Central memory CD4-positive, alpha-beta T cell (primary cell): ENCODE measurements at regions not wholly inside any gene's neighbourhood (a gene's known extent, or its start where the extent isn't known, plus 50 kb on each side); places are given as distances from the start of the nearest gene placed in this dataset.

Experiments
- DNase-seq: peaks from one replicate; pipeline ENCODE4 v3.0.0; 2022

DNA sequence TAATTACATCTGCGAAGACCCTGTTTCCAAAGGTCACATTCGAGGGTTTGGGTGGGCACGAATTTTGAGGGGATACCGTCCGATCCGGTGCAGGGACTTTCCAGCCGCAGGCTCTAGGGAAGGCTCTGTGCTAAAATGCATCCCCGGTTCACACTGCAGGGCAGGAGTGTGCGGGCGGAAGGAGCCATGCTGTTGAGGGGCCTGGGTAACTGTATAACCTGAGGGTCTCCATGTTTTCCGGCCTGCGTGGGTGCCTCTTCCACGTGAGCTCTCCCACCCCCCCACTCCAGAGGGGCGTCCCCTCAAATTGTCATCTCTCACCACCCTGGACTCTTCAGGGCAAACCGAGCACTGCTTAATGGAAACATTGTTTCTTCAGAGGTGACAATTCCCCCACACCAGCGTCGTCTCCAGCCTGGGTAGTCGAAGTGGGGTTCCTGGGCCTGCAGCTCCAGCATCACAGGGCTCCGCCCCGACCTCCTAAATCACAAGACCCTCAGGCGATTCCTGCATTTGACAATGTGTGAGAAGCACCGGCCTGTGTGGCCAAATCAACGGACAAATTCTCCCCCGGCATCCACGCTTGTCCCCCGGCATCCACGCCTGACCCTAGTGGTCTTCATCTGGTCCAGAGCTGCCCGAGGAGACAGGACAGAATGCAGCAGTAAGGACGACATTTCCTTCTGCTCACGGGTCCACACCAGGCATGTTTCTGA is 51.2 kb downstream of the FOXL3 start:
- DNase-seq, result no peak

DNA sequence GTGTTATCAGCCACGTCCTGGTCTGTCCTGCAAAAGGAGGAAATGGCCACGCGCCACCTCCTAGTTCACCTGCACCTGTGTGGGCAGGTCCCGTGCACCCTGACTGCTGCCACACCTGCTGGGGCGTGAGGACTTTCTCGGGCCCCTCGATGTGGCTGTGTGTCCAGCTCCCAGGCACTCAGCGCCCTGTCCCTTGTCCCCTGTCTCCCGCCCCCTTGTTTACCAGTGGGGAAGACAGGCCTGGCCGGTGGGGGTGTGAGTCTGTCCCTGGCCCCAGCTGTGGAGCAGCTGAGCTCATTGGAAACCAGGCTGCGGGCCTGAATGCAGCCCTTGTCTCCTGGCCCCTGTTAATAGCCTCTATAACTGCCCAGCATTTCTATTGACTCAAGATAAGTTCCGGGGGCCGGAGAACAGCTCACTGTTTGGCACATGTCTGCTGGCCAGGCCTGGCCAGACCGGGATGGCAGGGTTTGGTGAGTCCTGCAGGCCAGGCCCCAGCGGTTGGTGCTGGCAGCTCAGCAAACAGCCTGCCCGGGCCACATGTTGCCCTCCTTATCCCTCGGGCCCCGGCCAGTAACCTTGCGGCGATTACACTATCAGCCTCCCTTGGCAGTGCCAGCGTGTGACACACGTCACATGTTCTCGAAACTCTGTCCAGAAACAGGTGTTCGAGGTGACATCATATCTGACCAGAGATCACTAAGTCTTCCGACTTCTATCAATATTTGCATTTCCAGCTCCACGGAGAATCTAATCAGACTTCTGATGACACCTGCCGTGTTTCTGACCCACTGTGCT is 52.1 kb downstream of the FOXL3 start:
- DNase-seq, result no peak

DNA sequence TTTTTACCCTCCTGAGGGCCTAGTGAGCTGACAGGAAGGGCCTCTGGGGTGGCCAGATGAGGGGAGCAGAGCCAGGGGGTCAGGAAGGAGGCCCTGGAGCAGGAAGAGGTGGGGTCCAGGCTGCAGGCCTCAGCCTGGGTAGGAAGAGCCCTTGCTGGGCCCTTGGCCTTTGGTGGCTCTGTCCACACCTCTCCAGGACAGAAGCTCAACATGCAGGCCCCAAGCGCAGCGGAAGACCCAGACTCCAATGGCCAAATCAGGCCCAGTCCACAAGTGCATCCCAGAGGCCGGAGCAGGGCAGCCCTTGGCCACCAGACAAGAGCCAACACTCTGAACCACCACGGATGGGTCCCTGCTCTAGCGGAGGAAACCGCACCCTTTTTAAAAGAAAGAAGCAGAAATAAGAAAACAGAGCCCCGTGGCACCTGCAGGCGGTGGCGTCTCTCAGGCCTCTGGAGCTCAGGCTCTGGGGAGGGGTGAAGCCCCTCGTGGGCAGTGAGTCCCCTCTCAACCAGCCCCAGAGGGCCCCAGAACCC is 52.8 kb downstream of the FOXL3 start:
- no peak for DNase-seq

DNA sequence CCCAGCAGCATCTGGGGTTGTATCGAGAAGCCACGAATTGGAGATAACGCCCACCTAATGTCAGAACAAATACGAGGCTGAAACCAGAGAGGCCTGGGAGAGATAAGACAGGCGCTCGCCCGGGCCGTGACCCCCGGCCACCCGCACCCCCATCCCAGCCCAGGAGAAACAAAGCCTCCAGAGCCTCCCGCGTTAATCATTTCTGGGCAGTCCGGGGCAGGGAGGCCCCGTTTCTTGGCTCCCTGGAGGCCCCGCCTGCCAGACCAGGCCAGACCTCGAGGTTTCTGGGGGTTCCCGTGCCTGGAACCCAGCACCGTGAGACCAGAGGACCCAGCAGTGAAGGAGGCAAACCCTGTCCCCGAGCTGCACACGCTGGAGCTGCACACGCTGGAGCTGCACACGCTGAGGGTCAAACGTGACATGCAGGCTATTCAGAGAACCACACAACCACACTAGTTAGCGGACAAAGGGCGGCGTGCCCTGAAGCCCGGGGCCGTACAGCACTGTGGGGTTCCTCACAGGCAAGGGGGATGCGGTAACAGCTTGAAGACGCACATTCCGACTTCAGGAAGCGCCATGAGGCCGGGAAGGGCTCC is 53.4 kb downstream of the FOXL3 start:
- DNase-seq, result no peak

DNA sequence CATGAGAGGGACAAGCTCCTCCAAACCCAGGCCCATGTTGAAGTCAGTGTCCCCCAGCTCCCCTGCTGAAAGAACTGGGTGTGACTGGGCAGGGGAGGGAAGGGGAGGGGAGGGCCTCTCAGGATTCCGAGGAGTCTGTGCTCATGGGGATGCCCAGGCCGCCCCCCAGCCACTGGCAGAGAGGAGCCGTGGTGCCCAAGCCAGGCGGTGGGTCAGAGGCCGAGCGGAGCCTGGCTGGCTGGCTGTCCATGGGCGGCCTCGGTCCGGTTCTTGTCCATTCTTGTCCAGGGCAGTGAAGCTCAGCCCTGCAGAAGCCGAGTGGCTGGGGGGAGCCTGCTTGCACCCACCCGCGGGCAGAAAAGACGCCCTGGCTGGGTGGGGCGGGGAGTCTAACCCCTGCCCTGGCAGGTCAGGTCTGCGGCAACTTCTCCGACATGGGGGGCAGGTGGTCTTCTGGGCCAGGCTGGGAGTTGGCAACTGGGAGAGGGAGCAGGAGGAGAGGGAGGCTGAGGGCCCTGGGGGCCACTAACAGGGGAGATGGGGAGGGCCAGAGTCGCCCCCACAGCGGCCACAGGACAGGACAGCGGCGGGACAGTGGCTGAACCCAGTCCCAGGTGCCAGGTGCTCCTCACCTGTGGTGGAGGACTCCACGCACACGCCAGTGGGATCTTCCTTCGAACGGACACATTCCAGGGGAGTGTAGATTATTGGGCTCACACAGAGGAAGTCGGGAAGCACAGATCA is 54.1 kb downstream of the FOXL3 start:
- no peak for DNase-seq

DNA sequence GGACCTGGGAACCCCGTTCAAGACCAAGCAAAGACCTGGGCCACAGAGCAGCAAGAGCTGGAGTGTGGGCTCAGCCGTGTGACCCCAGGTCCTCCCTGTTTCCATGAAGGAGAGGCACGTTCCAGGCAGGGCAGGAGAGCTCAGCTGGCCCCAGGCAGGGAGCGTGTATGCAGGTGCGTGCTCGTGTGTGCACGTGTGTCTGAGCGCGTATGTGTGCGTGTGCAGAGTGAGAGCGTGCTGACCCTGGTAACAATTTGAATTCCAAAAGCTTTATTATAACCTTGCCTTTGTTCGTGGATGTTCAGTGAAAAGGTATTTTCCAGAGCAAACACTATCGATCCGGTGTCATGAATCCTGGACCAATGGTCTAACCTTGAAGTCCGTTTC is 54.6 kb downstream of the FOXL3 start:
- no peak for DNase-seq

DNA sequence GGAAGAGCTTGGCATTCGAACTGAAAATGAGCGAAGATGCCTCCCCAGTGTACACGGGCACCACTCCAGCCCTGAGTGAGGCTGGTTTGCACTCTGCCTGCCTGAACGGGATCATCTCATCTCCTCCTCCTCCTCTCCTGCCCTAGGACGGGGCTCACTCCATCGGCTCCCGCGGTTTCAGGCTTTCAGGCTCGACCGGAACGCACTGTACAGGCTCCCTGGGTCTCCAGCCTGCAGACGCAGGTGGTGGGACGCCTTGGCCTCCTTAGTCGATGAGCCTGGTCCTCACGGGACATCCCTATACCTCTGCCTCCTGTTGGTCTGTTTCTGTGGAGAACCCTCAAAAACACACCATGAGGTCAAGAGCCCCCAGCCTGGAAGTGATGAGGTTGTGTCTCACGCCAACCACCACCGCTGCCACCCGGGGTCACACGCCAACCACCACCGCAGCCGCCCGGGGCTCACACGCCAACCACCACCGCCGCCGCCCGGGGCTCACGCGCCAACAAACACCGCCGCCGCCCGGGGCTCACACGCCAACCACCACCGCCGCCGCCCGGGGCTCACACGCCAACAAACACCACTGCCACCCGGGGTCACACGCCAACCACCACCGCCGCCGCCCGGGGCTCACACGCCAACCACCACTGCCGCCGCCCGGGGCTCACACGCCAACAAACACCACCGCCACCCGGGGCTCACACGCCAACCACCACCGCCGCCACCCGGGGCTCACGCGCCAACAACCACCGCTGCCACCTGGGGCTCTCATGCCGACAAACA is 56.3 kb downstream of the FOXL3 start:
- no peak for DNase-seq

DNA sequence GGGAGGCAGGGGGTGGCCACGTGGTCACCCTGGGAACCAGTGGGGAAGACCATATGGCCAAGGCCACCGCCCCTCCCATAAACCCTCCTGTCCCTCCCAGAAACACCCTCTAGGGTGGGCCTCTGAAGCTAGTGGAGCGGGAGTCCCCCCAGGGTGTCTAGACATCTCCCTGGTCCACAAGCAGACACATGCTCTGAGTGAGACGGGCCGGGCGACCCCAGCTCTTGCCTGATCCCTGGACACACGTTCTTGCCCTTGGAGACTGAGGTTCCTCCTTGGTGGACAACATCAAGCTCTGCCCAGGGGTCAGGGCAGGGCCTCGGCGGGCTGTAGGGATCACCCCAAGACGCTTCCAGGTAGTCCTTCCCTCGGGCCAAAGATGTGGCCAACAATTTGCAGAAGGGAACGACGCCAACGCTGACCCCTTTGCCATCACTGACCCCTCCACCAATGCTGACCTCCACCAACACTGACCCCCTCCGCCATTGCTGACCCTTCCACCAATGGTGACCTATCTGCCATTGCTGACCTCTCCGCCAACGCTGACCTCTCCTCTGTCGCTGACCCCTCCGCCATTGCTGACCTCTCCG is 57.1 kb downstream of the FOXL3 start:
- no peak for DNase-seq

DNA sequence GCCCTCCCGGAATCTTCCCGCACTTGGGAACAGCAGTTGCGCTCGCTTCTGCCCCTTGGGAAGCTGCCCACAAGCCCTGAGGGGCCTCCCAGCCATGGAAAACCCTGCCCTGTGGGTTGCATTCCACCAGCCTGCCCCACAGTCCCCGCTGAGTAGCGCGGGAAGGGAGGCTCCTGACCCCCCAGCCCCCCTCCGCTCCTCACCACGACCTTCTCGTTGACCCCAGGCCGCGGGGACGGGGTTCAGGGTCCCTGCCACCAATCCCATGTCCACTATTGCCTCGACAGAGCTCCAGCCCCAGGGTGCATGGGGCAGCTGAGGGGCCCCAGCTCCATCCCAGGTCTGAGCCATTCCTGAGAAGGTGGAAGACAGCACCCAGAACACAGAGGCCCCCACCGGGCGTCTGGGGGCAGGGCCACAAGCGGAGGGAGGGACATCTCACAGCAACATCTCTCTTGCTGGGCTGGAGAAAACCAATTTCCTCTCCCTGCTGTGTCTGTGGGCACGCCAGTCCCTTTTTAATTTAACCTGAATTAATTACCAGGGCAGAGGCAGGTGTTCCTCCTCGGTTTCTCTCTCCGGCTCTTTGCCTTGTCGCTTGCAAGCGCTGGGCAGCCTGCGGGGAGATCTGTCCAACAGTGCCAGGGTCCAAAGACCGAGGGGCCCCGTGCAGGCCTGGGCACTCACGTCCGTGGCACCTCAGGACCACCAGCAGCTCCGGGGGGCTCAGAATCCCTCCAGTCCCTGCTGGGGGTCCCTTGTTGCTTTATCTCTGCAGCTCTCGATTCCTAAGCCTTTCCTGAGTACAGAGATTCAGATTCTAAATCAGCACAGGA is 57.9 kb downstream of the FOXL3 start:
- DNase-seq, result no peak

DNA sequence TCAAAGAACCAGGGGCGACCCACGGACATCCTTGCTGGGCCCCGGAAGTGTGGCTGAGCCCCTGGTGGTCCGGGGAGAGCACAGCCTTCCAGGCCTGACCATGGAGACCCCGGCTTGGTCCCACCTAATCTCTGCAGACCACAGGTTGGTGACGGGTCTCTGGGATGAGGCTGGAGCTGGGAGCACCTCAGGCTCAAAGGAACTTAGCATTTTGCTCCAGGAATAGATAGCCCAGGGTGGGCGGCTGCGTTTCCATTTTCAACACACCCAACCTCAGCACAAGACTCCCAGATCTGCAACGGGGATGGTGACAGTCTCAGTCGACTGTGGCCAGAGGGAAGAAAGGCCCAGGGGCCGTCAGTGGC is 58.5 kb downstream of the FOXL3 start:
- DNase-seq, result no peak

DNA sequence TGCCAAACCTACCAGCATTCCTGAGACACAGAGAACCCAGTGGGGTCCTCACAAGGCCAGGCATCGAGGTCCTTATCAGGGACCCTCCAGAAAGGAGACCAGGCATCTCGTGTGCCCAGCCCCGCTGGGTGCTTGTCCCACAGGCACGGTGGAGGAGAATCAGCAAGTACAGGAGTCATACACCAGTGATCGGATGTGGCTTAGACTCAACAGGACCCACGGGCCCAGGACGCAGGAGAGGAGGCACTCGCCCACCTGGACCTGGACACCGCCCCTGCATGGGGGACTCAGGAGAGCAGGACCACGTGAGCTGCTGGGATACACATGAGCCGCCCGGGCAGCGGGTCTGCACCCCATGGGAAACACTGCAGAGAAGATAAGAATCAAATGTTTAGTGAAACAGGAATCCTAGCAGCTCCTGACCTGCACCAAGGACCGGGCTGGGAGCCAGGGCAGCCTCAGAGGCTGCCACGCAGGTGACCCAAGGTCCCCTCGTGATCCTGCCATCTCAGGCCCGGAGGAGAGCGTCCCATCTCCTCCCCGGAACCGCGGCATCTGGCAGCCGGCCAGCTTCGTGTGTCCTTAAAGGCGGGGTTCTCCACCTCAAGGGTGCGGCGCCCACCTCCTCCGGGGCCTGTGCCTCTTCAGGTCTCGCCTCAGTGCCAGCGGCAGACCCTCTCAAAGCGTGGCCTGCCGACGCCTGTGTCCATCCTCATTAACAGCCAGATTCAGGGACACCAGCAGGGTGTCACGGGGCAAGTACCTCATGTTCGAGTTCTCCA is 59.2 kb downstream of the FOXL3 start:
- DNase-seq, result no peak

DNA sequence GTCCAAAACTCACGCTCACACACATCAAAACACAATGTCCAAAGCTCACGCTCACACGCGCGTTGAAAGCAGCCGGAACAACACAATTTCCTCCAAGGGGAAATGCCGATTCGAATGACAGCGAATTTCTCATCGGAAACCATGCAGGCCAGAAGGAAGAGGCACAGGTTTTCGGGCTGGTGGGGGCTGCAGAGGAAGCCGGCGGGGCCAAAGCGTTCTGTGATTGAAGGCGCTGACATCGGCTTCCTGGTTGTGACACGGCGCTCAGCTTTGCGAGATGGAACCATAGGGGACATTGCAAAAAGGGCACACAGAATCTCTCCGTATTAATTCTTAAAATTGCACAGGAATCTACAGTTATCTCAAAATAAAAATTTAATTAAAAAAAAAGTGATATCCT is 61.3 kb downstream of the FOXL3 start:
- peak; percentile 74 for DNase-seq

DNA sequence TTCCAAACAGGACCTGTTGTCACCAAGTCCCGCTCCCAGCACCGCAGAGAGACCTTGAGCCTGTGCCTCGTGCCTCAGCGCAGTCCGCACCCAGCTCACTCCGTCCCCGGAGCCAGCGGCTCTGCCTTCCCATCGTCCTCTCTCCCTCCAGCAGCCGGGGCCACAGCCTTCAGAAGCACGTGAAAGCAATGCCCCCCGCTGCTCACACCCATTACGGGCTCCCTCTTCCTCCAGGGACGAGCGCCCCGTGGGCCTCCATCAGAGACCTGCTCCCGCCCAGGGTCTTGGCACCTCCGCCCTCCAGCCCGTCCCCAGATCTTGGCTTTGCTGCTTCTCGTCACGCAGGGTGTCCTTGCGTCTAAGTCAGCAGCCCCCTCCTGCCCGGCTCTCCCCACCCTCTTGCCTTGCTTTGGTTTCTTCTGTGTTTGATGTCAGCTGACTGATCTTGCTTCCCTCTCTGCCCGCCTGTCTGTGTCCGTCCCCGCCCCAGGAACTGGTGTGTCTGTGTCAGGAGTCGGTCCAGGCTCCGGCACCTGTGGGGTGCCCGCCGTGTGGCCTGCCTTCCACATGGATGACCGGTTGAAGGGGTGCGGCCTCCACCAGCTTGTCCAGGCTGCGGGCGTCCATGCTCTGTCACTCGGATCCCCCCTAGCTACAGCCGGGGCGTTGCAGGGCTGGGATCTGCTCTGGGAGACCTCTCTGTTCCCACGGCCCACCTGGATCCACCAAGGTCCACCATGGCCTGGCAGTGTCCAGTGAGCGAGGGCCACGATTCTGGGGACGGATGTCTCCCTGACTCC is 61.9 kb downstream of the FOXL3 start:
- DNase-seq, result peak; percentile 59

DNA sequence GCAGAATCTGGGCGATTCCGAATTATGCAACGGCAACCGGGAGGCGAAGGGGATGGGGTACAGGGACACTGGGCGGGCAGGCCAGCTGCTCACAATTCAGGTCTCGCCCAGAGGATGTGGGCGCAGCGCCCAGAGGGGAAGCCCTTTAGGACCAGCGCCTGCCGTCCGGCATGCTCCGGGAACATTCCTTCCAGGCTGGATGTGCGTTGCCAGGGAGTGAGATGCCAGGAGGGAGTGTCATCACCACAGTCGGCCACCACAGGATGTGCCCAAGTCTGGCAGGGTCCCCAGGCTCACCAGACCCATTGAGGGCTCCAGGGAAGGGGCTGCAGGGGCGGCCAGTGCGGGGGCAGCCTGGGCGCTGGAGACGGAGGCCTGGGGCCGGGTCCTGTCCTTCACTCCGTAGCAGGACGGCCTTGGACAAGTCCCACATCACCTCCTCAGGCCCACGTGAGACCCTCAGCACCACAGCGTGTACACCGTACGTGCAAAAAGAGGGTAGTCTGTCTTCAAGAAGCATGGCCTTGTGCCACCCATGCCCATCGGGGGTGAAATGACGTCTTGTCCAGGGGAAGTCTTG is 63.9 kb downstream of the FOXL3 start:
- no peak for DNase-seq

DNA sequence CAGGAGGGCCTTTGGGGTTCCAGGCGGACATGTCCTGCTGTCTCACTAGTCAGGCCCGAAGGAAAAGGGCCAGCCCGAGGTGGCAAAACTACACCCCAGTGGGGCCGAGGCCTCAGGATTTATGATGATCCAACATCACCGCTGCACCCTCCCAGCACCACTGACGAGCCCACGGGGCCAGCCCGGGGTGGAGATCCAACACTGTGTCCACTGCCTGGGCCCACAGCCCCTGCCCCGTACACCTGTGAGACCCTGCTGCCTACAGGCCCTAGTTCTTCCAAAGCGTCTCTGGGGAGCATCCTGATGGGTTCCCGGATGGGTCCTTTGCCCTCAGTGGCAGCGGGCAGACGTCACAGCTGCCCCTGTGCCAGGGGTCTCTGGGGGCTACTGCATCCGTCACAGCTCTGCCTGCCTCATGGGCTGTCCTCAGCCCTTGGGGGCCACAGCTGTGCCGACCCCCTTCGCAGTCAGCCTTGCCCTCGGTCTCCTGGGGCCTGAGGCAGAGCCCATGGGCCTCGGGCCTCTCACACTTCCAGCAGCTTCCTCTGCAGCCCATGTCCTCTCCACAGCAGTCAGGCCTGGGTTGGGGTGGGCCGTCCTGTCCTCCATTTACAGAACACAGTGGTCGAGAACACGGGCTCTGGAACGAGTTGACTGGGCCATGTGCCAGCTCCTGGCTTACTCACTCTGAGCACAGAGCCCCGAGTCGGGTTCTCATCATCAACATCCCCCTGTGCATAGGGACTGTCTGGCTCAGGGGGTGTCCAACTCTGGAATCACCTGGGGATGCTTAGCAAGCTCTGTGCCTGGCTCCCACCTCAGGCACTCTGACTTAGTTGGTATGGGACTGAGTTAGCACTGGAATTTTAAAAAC is 64.9 kb downstream of the FOXL3 start:
- DNase-seq, result no peak

DNA sequence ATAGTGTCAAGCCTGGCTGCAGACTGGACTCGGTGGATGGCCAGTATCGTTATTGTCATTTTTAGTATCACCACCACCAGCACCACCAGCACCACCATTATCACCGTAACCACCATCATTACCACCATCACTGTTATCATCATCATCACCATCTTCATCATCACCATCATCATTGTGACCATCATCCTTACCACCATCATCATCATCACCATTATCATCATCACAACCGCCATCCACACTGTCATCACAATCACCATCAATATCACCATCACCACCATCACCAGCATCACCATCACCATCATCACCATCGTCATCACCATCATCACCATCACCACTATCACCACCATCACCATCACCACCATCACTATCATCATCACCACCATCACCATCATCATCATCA is 65.6 kb downstream of the FOXL3 start:
- no peak for DNase-seq

DNA sequence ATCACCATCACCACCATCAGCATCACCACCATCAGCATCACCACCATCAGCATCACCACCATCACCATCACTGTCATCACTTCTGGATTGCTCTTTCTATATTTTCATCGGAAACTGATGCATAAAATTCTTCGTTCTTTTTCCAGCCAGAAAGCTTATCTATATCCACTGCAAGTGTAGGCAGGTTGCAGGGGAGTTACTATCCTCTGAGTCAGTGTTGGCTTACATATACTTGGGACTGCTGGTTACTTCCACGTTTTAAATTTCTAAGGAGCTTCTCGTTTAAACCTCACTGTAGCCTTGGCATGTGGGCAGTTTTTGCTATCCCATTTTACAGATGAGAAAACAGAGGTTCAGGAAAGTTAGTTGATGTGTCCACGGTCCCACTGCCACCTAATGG is 66.1 kb downstream of the FOXL3 start:
- DNase-seq, result no peak
